ENCODE measurements at regions not wholly inside any gene's neighbourhood (a gene's known extent, or its start where the extent isn't known, plus 50 kb on each side); places are given as distances from the start of the nearest gene placed in this dataset.

DNA sequence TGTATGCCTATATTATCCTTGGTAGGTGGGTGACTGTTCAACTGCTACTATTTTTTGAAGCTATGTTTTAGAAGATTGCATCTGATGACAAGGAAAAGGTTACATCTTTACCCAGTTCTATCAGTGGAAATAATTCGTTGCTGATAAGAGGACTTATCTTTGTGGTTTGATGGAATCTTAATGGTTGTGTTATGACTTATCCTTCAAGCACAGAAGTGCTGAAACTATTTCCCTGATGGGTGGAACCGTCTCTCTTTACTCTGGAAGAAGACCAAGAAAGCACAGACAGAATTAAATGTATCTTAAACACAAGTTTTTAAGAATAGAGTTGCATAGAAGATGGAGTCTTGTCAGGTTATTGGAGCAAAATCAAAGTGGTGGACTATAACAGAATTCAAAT, 437.7 kb upstream of the KAZN start:
- CTCF ChIA-PET (ENCODE audit: low intra/inter-chr PET ratio, low total read pairs) = no interaction called here
- Histone ChIP-seq H3K27ac (ENCODE audit: extremely low read length, insufficient read depth, low read length) (no peak overlapping the region), H3K36me3 (replicated peaks in 1 of 2; ENCODE audit: control insufficient read depth in 1 of 2, insufficient read depth in 2 of 2, low read length in 2 of 2) (no peaks in the 10 kb centered on the region), H3K79me2 (ENCODE audit: insufficient read depth, low read length) (no peaks in the 10 kb centered on the region), H2AFZ (ENCODE audit: low read length) (no peak overlapping the region), H3K4me2 (ENCODE audit: low read depth, low read length) (no peak overlapping the region), H3K9ac (ENCODE audit: insufficient read depth, low read depth, low read length) (no peak overlapping the region), H3K4me1 (ENCODE audit: insufficient read depth, low read length) (no peaks in the 10 kb centered on the region), H3K4me3 (replicated peaks in 1 of 3; ENCODE audit: insufficient read depth in 1 of 3, low read depth in 2 of 3, low read length in 3 of 3) (no peak overlapping the region), H4K20me1 (ENCODE audit: insufficient read depth, low read length) (no peaks in the 10 kb centered on the region), H3K27me3 (ENCODE audit: control insufficient read depth in 1 of 2, insufficient read depth in 2 of 2, low read length in 2 of 2) (no peaks in the 10 kb centered on the region), H3K9me3 (ENCODE audit: low read length) (peaks cover 73% of the 10 kb centered on the region)
- ATAC-seq (no peak), DNase-seq (ENCODE audit: low spot score) (no peak), FAIRE-seq (no peak)
- TF ChIP-seq, protein P1, sequence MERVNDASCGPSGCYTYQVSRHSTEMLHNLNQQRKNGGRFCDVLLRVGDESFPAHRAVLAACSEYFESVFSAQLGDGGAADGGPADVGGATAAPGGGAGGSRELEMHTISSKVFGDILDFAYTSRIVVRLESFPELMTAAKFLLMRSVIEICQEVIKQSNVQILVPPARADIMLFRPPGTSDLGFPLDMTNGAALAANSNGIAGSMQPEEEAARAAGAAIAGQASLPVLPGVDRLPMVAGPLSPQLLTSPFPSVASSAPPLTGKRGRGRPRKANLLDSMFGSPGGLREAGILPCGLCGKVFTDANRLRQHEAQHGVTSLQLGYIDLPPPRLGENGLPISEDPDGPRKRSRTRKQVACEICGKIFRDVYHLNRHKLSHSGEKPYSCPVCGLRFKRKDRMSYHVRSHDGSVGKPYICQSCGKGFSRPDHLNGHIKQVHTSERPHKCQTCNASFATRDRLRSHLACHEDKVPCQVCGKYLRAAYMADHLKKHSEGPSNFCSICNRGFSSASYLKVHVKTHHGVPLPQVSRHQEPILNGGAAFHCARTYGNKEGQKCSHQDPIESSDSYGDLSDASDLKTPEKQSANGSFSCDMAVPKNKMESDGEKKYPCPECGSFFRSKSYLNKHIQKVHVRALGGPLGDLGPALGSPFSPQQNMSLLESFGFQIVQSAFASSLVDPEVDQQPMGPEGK (CRISPR knock-in tag; IDR thresholded peaks at IDR 0.05) = no peak
- no peak for TF ChIP-seq JUND (CRISPR knock-in tag; IDR thresholded peaks at IDR 0.05)
- intact Hi-C loops (cut with micrococcal nuclease; ENCODE audit: unreplicated experiment) (no loop called here), in situ Hi-C loops (cut with HindIII; ENCODE audit: extremely low pct_ligation_motif_present, low pct_unique_long_range_greater_than_20kb) (no loop called here)
- 0% methylated on average over 2 of the region's 2 CpGs for WGBS (ENCODE audit: low lambda C conversion rate)
- no TSS peak for BruUV-seq (replicated peaks)
- POLR2A ChIA-PET = no interaction called here

DNA sequence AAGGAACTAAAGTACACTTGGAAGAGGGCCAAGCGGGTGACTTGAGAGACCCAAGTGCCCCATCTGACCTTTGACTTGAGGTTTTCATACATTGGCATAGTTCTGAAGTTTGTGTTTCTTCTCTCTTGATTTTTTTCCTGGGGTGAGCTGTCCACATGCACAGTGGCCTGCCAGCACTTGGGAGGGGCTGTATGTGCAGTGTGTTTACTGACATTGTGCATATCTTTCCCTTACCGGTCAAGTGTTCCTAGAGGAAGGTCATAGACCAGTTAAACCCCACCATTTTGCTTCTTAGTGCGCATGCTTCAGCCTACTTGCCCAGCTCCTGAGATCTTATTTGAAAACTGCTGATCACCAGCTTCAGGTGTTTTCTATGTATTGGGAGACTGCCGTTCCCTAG, 435.2 kb upstream of the KAZN start:
- DNase-seq (ENCODE audit: low spot score) (no peak), ATAC-seq (no peak), FAIRE-seq (no peak)
- intact Hi-C loops (cut with micrococcal nuclease; ENCODE audit: unreplicated experiment) (no loop called here), in situ Hi-C loops (cut with HindIII; ENCODE audit: extremely low pct_ligation_motif_present, low pct_unique_long_range_greater_than_20kb) (no loop called here)
- BruUV-seq (replicated peaks) = no TSS peak
- Histone ChIP-seq H3K36me3 (replicated peaks in 1 of 2; ENCODE audit: control insufficient read depth in 1 of 2, insufficient read depth in 2 of 2, low read length in 2 of 2) (no peaks in the 10 kb centered on the region), H3K27ac (ENCODE audit: extremely low read length, insufficient read depth, low read length) (no peak overlapping the region), H2AFZ (ENCODE audit: low read length) (no peak overlapping the region), H3K9ac (ENCODE audit: insufficient read depth, low read depth, low read length) (no peak overlapping the region), H3K79me2 (ENCODE audit: insufficient read depth, low read length) (no peaks in the 10 kb centered on the region), H3K27me3 (ENCODE audit: control insufficient read depth in 1 of 2, insufficient read depth in 2 of 2, low read length in 2 of 2) (no peaks in the 10 kb centered on the region), H3K4me2 (ENCODE audit: low read depth, low read length) (no peak overlapping the region), H3K4me1 (ENCODE audit: insufficient read depth, low read length) (no peaks in the 10 kb centered on the region), H4K20me1 (ENCODE audit: insufficient read depth, low read length) (no peaks in the 10 kb centered on the region), H3K4me3 (replicated peaks in 1 of 3; ENCODE audit: insufficient read depth in 1 of 3, low read depth in 2 of 3, low read length in 3 of 3) (no peak overlapping the region), H3K9me3 (ENCODE audit: low read length) (peaks cover 52% of the 10 kb centered on the region)
- POLR2A ChIA-PET = no interaction called here
- CTCF ChIA-PET (ENCODE audit: low intra/inter-chr PET ratio, low total read pairs) = no interaction called here
- 28% methylated on average over 4 of the region's 4 CpGs for WGBS (ENCODE audit: low lambda C conversion rate)
- no peak for TF ChIP-seq CHD4 (IDR thresholded peaks at IDR 0.05; ENCODE audit: borderline replicate concordance, low read length)
- no peak for TF ChIP-seq ZFP36L2 (CRISPR knock-in tag; IDR thresholded peaks at IDR 0.05)
- TF ChIP-seq FOSL1 (CRISPR knock-in tag; IDR thresholded peaks at IDR 0.05; ENCODE audit: borderline replicate concordance) = no peak
- no peak for TF ChIP-seq ZNF773 (CRISPR knock-in tag; IDR thresholded peaks at IDR 0.05; ENCODE audit: borderline replicate concordance)
- TF ChIP-seq, protein P2, sequence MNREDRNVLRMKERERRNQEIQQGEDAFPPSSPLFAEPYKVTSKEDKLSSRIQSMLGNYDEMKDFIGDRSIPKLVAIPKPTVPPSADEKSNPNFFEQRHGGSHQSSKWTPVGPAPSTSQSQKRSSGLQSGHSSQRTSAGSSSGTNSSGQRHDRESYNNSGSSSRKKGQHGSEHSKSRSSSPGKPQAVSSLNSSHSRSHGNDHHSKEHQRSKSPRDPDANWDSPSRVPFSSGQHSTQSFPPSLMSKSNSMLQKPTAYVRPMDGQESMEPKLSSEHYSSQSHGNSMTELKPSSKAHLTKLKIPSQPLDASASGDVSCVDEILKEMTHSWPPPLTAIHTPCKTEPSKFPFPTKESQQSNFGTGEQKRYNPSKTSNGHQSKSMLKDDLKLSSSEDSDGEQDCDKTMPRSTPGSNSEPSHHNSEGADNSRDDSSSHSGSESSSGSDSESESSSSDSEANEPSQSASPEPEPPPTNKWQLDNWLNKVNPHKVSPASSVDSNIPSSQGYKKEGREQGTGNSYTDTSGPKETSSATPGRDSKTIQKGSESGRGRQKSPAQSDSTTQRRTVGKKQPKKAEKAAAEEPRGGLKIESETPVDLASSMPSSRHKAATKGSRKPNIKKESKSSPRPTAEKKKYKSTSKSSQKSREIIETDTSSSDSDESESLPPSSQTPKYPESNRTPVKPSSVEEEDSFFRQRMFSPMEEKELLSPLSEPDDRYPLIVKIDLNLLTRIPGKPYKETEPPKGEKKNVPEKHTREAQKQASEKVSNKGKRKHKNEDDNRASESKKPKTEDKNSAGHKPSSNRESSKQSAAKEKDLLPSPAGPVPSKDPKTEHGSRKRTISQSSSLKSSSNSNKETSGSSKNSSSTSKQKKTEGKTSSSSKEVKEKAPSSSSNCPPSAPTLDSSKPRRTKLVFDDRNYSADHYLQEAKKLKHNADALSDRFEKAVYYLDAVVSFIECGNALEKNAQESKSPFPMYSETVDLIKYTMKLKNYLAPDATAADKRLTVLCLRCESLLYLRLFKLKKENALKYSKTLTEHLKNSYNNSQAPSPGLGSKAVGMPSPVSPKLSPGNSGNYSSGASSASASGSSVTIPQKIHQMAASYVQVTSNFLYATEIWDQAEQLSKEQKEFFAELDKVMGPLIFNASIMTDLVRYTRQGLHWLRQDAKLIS (CRISPR knock-in tag; IDR thresholded peaks at IDR 0.05) = no peak
- TF ChIP-seq SSRP1 (CRISPR knock-in tag; IDR thresholded peaks at IDR 0.05) = no peak
- no peak for TF ChIP-seq ZNF678 (CRISPR knock-in tag; IDR thresholded peaks at IDR 0.05)
- no peak for TF ChIP-seq RFXANK (CRISPR knock-in tag; IDR thresholded peaks at IDR 0.05)
- TF ChIP-seq, protein P3, sequence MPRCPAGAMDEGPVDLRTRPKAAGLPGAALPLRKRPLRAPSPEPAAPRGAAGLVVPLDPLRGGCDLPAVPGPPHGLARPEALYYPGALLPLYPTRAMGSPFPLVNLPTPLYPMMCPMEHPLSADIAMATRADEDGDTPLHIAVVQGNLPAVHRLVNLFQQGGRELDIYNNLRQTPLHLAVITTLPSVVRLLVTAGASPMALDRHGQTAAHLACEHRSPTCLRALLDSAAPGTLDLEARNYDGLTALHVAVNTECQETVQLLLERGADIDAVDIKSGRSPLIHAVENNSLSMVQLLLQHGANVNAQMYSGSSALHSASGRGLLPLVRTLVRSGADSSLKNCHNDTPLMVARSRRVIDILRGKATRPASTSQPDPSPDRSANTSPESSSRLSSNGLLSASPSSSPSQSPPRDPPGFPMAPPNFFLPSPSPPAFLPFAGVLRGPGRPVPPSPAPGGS (CRISPR knock-in tag; IDR thresholded peaks at IDR 0.05) = no peak
- TF ChIP-seq SOX13 (IDR thresholded peaks at IDR 0.05) = no peak
- TF ChIP-seq SOX13 (CRISPR knock-in tag; conservative IDR thresholded peaks at IDR 0.05 in 1 of 2, IDR thresholded peaks at IDR 0.05 in 1 of 2) = no peak
